ENCODE measurements at regions not wholly inside any gene's neighbourhood (a gene's known extent, or its start where the extent isn't known, plus 50 kb on each side); places are given as distances from the start of the nearest gene placed in this dataset.

- TF ChIP-seq EZH2 (IDR thresholded peaks at IDR 0.05; ENCODE audit: borderline replicate concordance, low read depth, low read length, severe bottlenecking) (no peak), CTCF (IDR thresholded peaks at IDR 0.05; ENCODE audit: borderline replicate concordance, extremely low read depth, low read length, poor library complexity, severe bottlenecking) (no peak)
These were observed 83.4 kb upstream of the RGPD4 start for GRCh38 chr2:107743274-107743673.
